Ectodermal cell (in vitro differentiated cells): ENCODE measurements at regions not wholly inside any gene's neighbourhood (a gene's known extent, or its start where the extent isn't known, plus 50 kb on each side); places are given as distances from the start of the nearest gene placed in this dataset.

Experiments used
- H3K27ac ChIP-seq: 2 replicates; pipeline ENCODE4 v1.7.0; 2013; ENCODE audit warnings: mild to moderate bottlenecking, low read depth, low read length; ENCODE audit not compliant: insufficient read depth, poor library complexity, severe bottlenecking
- H3K27me3 ChIP-seq: 2 replicates; pipeline ENCODE4 v1.7.0; 2013; ENCODE audit warnings: mild to moderate bottlenecking, low read length; ENCODE audit not compliant: insufficient read depth, control insufficient read depth, poor library complexity, severe bottlenecking
- H3K36me3 ChIP-seq: one replicate; pipeline ENCODE4 v1.7.0; 2013; ENCODE audit warnings: low read length; ENCODE audit not compliant: control insufficient read depth, insufficient read depth
- H3K4me1 ChIP-seq: one replicate; pipeline ENCODE4 v1.7.0; 2013; ENCODE audit warnings: low read length; ENCODE audit not compliant: control insufficient read depth, insufficient read depth
- H3K4me3 ChIP-seq: 2 replicates; pipeline ENCODE4 v1.7.0; 2013; ENCODE audit warnings: low read depth, low read length, control low read depth; ENCODE audit not compliant: insufficient read depth
- H3K9me3 ChIP-seq: 2 replicates; pipeline ENCODE4 v1.7.0; 2013; ENCODE audit warnings: mild to moderate bottlenecking, low read length, moderate library complexity; ENCODE audit not compliant: control insufficient read depth
- WGBS, 2 experiments: methylation state at CpG; one replicate each; pipeline ENCODE4 v1.1.7; 2013; ENCODE audit warnings: missing lambda C conversion rate in 2 of 2; 5-methylcytosine and 5-hydroxymethylcytosine counted together

GRCh38 chr5:96236051-96236450 is 197.0 kb downstream of the PCSK1 start:
- H3K4me3 ChIP-seq, result no peak overlapping the region
- H3K9me3 ChIP-seq, result no peaks in the 10 kb centered on the region
- no peak overlapping the region for H3K27ac ChIP-seq

GRCh38 chr5:96235008-96235910 is 197.8 kb downstream of the PCSK1 start:
- 95 to 99% methylated on average over 5 of the region's 5 CpGs for WGBS, 2 experiments
- H3K4me1 ChIP-seq, result no peaks in the 10 kb centered on the region
- H3K36me3 ChIP-seq, result no peaks in the 10 kb centered on the region
- H3K27ac ChIP-seq, result no peak overlapping the region
- no peak overlapping the region for H3K4me3 ChIP-seq
- H3K27me3 ChIP-seq, result no peaks in the 10 kb centered on the region
- H3K9me3 ChIP-seq, result no peaks in the 10 kb centered on the region

More at GRCh38 chr5:96236051-96236450, 197.0 kb downstream of the PCSK1 start:
- no peaks in the 10 kb centered on the region for H3K36me3 ChIP-seq
- no peaks in the 10 kb centered on the region for H3K4me1 ChIP-seq
- no peaks in the 10 kb centered on the region for H3K27me3 ChIP-seq
- WGBS, 2 experiments, result 88 to 98% methylated on average over 1 of the region's 1 CpG

- Histone ChIP-seq H3K4me3 (no peak overlapping the region), H3K36me3 (no peaks in the 10 kb centered on the region), H3K9me3 (no peaks in the 10 kb centered on the region), H3K4me1 (no peaks in the 10 kb centered on the region), H3K27me3 (no peaks in the 10 kb centered on the region), H3K27ac (no peak overlapping the region)
Observed at GRCh38 chr5:96232602-96233001, 200.4 kb downstream of the PCSK1 start.

- WGBS, 2 experiments, result 88% methylated on average over 2 to 3 of the region's 3 CpGs
- Histone ChIP-seq H3K9me3 (no peaks in the 10 kb centered on the region), H3K4me3 (no peak overlapping the region), H3K27me3 (no peaks in the 10 kb centered on the region), H3K36me3 (no peaks in the 10 kb centered on the region), H3K4me1 (no peaks in the 10 kb centered on the region), H3K27ac (no peak overlapping the region)
Observed at GRCh38 chr5:96229188-96229587, 203.9 kb downstream of the PCSK1 start.

GRCh38 chr5:96228408-96228807 is 204.6 kb downstream of the PCSK1 start:
- H3K4me1 ChIP-seq, result no peaks in the 10 kb centered on the region
- no peak overlapping the region for H3K4me3 ChIP-seq
- no peaks in the 10 kb centered on the region for H3K27me3 ChIP-seq
- no peaks in the 10 kb centered on the region for H3K9me3 ChIP-seq
- WGBS, 2 experiments, result 94 to 100% methylated on average over 3 of the region's 3 CpGs
- no peaks in the 10 kb centered on the region for H3K36me3 ChIP-seq
- no peak overlapping the region for H3K27ac ChIP-seq

- WGBS, 2 experiments, result 92 to 98% methylated on average over 4 of the region's 4 CpGs
- Histone ChIP-seq H3K27ac (no peak overlapping the region), H3K9me3 (no peaks in the 10 kb centered on the region), H3K36me3 (no peaks in the 10 kb centered on the region), H3K4me3 (no peak overlapping the region), H3K27me3 (no peaks in the 10 kb centered on the region), H3K4me1 (no peaks in the 10 kb centered on the region)
Observed at GRCh38 chr5:96227957-96228356, 205.1 kb downstream of the PCSK1 start.

- no peaks in the 10 kb centered on the region for H3K36me3 ChIP-seq
- H3K27me3 ChIP-seq, result no peaks in the 10 kb centered on the region
- 95 to 96% methylated on average over 6 of the region's 6 CpGs for WGBS, 2 experiments
- H3K4me3 ChIP-seq, result no peak overlapping the region
- H3K4me1 ChIP-seq, result no peaks in the 10 kb centered on the region
- H3K9me3 ChIP-seq, result no peaks in the 10 kb centered on the region
- no peak overlapping the region for H3K27ac ChIP-seq
Observed at GRCh38 chr5:96226941-96227552, 206.0 kb downstream of the PCSK1 start.

GRCh38 chr5:96222129-96222528 is 210.9 kb downstream of the PCSK1 start:
- Histone ChIP-seq H3K9me3 (no peaks in the 10 kb centered on the region), H3K4me3 (no peak overlapping the region), H3K36me3 (no peaks in the 10 kb centered on the region), H3K27me3 (no peaks in the 10 kb centered on the region), H3K27ac (no peak overlapping the region), H3K4me1 (no peaks in the 10 kb centered on the region)
- 93 to 95% methylated on average over 2 of the region's 2 CpGs for WGBS, 2 experiments

GRCh38 chr5:96220610-96221390 is 212.2 kb downstream of the PCSK1 start:
- Histone ChIP-seq H3K27me3 (no peaks in the 10 kb centered on the region), H3K36me3 (no peaks in the 10 kb centered on the region), H3K9me3 (no peaks in the 10 kb centered on the region), H3K4me3 (no peak overlapping the region), H3K27ac (no peak overlapping the region), H3K4me1 (no peaks in the 10 kb centered on the region)
- 90 to 96% methylated on average over 4 of the region's 4 CpGs for WGBS, 2 experiments
